ENCODE measurements at regions not wholly inside any gene's neighbourhood (a gene's known extent, or its start where the extent isn't known, plus 50 kb on each side); places are given as distances from the start of the nearest gene placed in this dataset.

DNA sequence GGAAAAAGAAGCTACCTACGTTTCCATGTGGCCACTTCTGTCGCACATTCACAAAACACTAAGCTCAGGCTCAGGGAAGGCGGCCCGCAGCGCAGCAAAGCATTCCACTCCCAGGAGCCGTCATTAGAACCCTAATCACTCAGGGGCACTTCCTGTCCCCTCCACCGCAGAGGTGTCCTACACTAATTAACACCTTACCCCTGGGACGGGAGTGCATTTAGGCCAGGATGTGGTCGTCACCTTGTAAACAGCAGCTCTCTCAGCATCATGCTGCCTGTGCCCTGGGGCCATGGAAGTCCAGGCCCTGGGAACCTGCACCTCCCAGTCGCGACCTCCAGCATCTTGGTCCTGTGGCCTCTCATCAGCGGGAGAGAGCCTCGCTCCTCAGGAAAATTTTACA is 359.8 kb upstream of the SALL3 start:
- no peaks in the 10 kb centered on the region for H3K9me3 ChIP-seq
- no peaks in the 10 kb centered on the region for H3K36me3 ChIP-seq
- no peak overlapping the region for H3K4me3 ChIP-seq
- TF ChIP-seq CTCF (IDR thresholded peaks at IDR 0.05) = no peak
- TF ChIP-seq POLR2A (IDR thresholded peaks at IDR 0.05) = no peak
- DNase-seq = peak in 1 of 3 donors; percentile 15
- no peaks in the 10 kb centered on the region for H3K4me1 ChIP-seq
- no peaks in the 10 kb centered on the region for H3K27me3 ChIP-seq
- H3K27ac ChIP-seq = no peak overlapping the region

DNA sequence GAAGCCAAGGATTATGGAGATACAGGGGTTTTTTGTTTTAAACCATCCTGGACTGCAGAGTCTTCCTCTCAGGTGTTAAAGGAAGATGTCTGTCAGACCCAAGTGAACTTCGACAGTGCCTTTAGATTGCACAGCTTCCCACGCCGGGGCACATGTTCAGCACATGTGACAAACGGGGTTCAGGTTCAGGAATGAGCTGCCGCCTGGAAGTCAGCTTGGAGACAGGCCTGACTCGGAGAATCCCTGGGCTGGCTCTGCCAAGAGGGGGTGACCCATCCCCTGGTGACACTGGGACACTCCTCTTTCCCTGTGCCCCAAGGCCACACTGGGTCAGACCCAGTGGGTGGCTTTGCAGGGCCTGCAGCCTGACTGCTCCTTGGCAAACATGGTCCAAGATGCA is 359.3 kb upstream of the SALL3 start:
- H3K27ac ChIP-seq = no peak overlapping the region
- H3K36me3 ChIP-seq = no peaks in the 10 kb centered on the region
- H3K4me1 ChIP-seq = no peaks in the 10 kb centered on the region
- H3K27me3 ChIP-seq = no peaks in the 10 kb centered on the region
- TF ChIP-seq CTCF (IDR thresholded peaks at IDR 0.05) (no peak), POLR2A (IDR thresholded peaks at IDR 0.05) (no peak)
- no peaks in the 10 kb centered on the region for H3K9me3 ChIP-seq
- H3K4me3 ChIP-seq = no peak overlapping the region
- peak in 1 of 3 donors; percentile 40 for DNase-seq

- H3K4me1 ChIP-seq = no peaks in the 10 kb centered on the region
- no peaks in the 10 kb centered on the region for H3K9me3 ChIP-seq
- TF ChIP-seq CTCF (IDR thresholded peaks at IDR 0.05) (no peak), POLR2A (IDR thresholded peaks at IDR 0.05) (no peak)
- H3K36me3 ChIP-seq = no peaks in the 10 kb centered on the region
- no peaks in the 10 kb centered on the region for H3K27me3 ChIP-seq
- no peak overlapping the region for H3K27ac ChIP-seq
- no peak overlapping the region for H3K4me3 ChIP-seq
- DNase-seq = peak in 1 of 3 donors; percentile 8
Observed at GRCh38 chr18:78621141-78621755, 358.4 kb upstream of the SALL3 start.

- TF ChIP-seq POLR2A (IDR thresholded peaks at IDR 0.05) (no peak), CTCF (IDR thresholded peaks at IDR 0.05) (no peak)
- no peaks in the 10 kb centered on the region for H3K9me3 ChIP-seq
- H3K27me3 ChIP-seq = no peaks in the 10 kb centered on the region
- H3K36me3 ChIP-seq = no peaks in the 10 kb centered on the region
- no peak overlapping the region for H3K4me3 ChIP-seq
- H3K4me1 ChIP-seq = no peaks in the 10 kb centered on the region
- no peak overlapping the region for H3K27ac ChIP-seq
- peak in 1 of 3 donors; percentile 24 for DNase-seq
Observed at GRCh38 chr18:78622251-78622906, 357.2 kb upstream of the SALL3 start.

GRCh38 chr18:78622907-78623541 is 356.6 kb upstream of the SALL3 start:
- H3K36me3 ChIP-seq = no peaks in the 10 kb centered on the region
- TF ChIP-seq CTCF (IDR thresholded peaks at IDR 0.05) = no peak
- no peak overlapping the region for H3K4me3 ChIP-seq
- peak in 1 of 3 donors; percentile 4 for DNase-seq
- no peaks in the 10 kb centered on the region for H3K4me1 ChIP-seq
- H3K27me3 ChIP-seq = no peaks in the 10 kb centered on the region
- no peak overlapping the region for H3K27ac ChIP-seq
- no peaks in the 10 kb centered on the region for H3K9me3 ChIP-seq
